A673 (cell line): ENCODE measurements at regions not wholly inside any gene's neighbourhood (a gene's known extent, or its start where the extent isn't known, plus 50 kb on each side); places are given as distances from the start of the nearest gene placed in this dataset.

Experiments used
- CTCF ChIP-seq: fragments of 300-800, 200-600 bp; sonication (generic); conservative IDR thresholded peaks from 2 replicates; pipeline ENCODE4 v1.5.1; 2017; ENCODE audit warnings: low read depth, mild to moderate bottlenecking, antibody characterized with exemption, low read length, moderate library complexity, mixed read lengths
- EZH2 ChIP-seq: fragments of 200-600 bp; sonication (generic); IDR thresholded peaks from 2 replicates; pipeline ENCODE4 v1.6.1; 2017; ENCODE audit warnings: borderline replicate concordance, low read depth, mild to moderate bottlenecking, mixed read lengths, antibody characterized with exemption, low read length; ENCODE audit not compliant: poor library complexity, severe bottlenecking

GRCh38 chr1:29455781-29456180 lies 219.5 kb downstream of the PTPRU start:
- TF ChIP-seq CTCF, result no peak
- TF ChIP-seq EZH2, result no peak
